MM.1S (cell line): ENCODE measurements at regions not wholly inside any gene's neighbourhood (a gene's known extent, or its start where the extent isn't known, plus 50 kb on each side); places are given as distances from the start of the nearest gene placed in this dataset.

Experiments used
- DNase-seq: peaks from one replicate; pipeline ENCODE4 v3.0.0-alpha.2; 2015
- H2AFZ ChIP-seq: fragments of 300-600 bp; sonication (generic); 2 replicates; pipeline ENCODE4 v1.6.0; 2016; ENCODE audit warnings: antibody characterized with exemption, low read length
- H3F3A ChIP-seq: fragments of 300-600 bp; sonication (generic); 2 replicates; pipeline ENCODE4 v1.6.1; 2016; ENCODE audit warnings: mild to moderate bottlenecking, antibody characterized with exemption, low read length, moderate library complexity, mixed read lengths; ENCODE audit not compliant: insufficient read depth
- H3K27ac ChIP-seq: fragments of 300-600 bp; sonication (generic); 2 replicates; pipeline ENCODE4 v1.5.1; 2016; ENCODE audit warnings: mild to moderate bottlenecking, low read length
- H3K27me3 ChIP-seq: fragments of 300-600 bp; sonication (generic); replicated peaks from 2 replicates; pipeline ENCODE4 v1.6.0; 2016; ENCODE audit warnings: low read length; ENCODE audit not compliant: insufficient read depth
- H3K36me3 ChIP-seq: fragments of 300-600 bp; sonication (generic); replicated peaks from 2 replicates; pipeline ENCODE4 v1.6.1; 2016; ENCODE audit warnings: mild to moderate bottlenecking, low read length, mixed read lengths; ENCODE audit not compliant: insufficient read depth
- H3K4me1 ChIP-seq: fragments of 300-600 bp; sonication (generic); 2 replicates; pipeline ENCODE4 v1.6.1; 2016; ENCODE audit warnings: low read length, mixed read lengths
- H3K4me2 ChIP-seq: fragments of 300-600 bp; sonication (generic); 2 replicates; pipeline ENCODE4 v1.6.0; 2016; ENCODE audit warnings: low read depth, low read length
- H3K4me3 ChIP-seq: fragments of 300-600 bp; sonication (generic); 2 replicates; pipeline ENCODE4 v1.5.1; 2016; ENCODE audit warnings: low read length, mixed read lengths
- H3K79me2 ChIP-seq: fragments of 300-600 bp; sonication (generic); 2 replicates; pipeline ENCODE4 v1.6.1; 2016; ENCODE audit warnings: mixed run types, low read length, mixed read lengths
- H3K9ac ChIP-seq: fragments of 300-600 bp; sonication (generic); 2 replicates; pipeline ENCODE4 v1.6.1; 2016; ENCODE audit warnings: low read length, mixed read lengths
- H3K9me2 ChIP-seq: fragments of 300-600 bp; sonication (generic); replicated peaks from 2 replicates; pipeline ENCODE4 v1.6.1; 2016; ENCODE audit warnings: mild to moderate bottlenecking, low read length, mixed read lengths; ENCODE audit not compliant: insufficient read depth
- H3K9me3 ChIP-seq: fragments of 300-600 bp; sonication (generic); replicated peaks from 2 replicates; pipeline ENCODE4 v1.6.1; 2016; ENCODE audit warnings: mild to moderate bottlenecking, low read length, mixed read lengths; ENCODE audit not compliant: insufficient read depth
- H4K20me1 ChIP-seq: fragments of 300-600 bp; sonication (generic); 2 replicates; pipeline ENCODE4 v1.6.1; 2016; ENCODE audit warnings: mild to moderate bottlenecking, low read length, moderate library complexity, mixed read lengths; ENCODE audit not compliant: insufficient read depth
- CTCF ChIP-seq: fragments of 300-600 bp; sonication (generic); IDR thresholded peaks from 2 replicates; pipeline ENCODE4 v1.5.1; 2016; ENCODE audit warnings: antibody characterized with exemption, low read length, mixed read lengths
- EZH2 ChIP-seq: fragments of 300-600 bp; sonication (generic); optimal IDR thresholded peaks from 2 replicates; pipeline ENCODE3; 2017; ENCODE audit warnings: low read depth, mild to moderate bottlenecking, antibody characterized with exemption, low read length, mixed read lengths
- EZH2phosphoT487 ChIP-seq: fragments of 300-600 bp; sonication (generic); IDR thresholded peaks from 2 replicates; pipeline ENCODE4 v1.6.1; 2018; ENCODE audit warnings: antibody characterized with exemption, low read length

GRCh38 chr4:92231511-92231910, 72.3 kb upstream of the GRID2 start:
- no peak overlapping the region for H3K9ac ChIP-seq
- H4K20me1 ChIP-seq: no peaks in the 10 kb centered on the region
- H2AFZ ChIP-seq: no peak overlapping the region
- no peaks in the 10 kb centered on the region for H3K36me3 ChIP-seq
- H3K4me3 ChIP-seq: no peak overlapping the region
- no peaks in the 10 kb centered on the region for H3F3A ChIP-seq
- no peaks in the 10 kb centered on the region for H3K9me3 ChIP-seq
- no peaks in the 10 kb centered on the region for H3K4me1 ChIP-seq
- no peak overlapping the region for H3K4me2 ChIP-seq
- no peaks in the 10 kb centered on the region for H3K79me2 ChIP-seq
- H3K27ac ChIP-seq: no peak overlapping the region
- DNase-seq: no peak
- H3K27me3 ChIP-seq: no peaks in the 10 kb centered on the region
- TF ChIP-seq CTCF (no peak), EZH2 (no peak), EZH2phosphoT487 (no peak)
- no peaks in the 10 kb centered on the region for H3K9me2 ChIP-seq

GRCh38 chr4:92232566-92232965, 71.2 kb upstream of the GRID2 start:
- no peaks in the 10 kb centered on the region for H3K4me1 ChIP-seq
- no peak overlapping the region for H3K27ac ChIP-seq
- DNase-seq: no peak
- no peaks in the 10 kb centered on the region for H3K27me3 ChIP-seq
- H3K9me2 ChIP-seq: no peaks in the 10 kb centered on the region
- no peak overlapping the region for H2AFZ ChIP-seq
- H3K79me2 ChIP-seq: no peaks in the 10 kb centered on the region
- TF ChIP-seq EZH2phosphoT487: no peak
- TF ChIP-seq CTCF: no peak
- TF ChIP-seq EZH2: no peak
- no peak overlapping the region for H3K4me2 ChIP-seq
- no peaks in the 10 kb centered on the region for H3K9me3 ChIP-seq
- no peak overlapping the region for H3K9ac ChIP-seq
- H3F3A ChIP-seq: no peaks in the 10 kb centered on the region
- H4K20me1 ChIP-seq: no peaks in the 10 kb centered on the region
- H3K4me3 ChIP-seq: no peak overlapping the region
- H3K36me3 ChIP-seq: no peaks in the 10 kb centered on the region

DNA sequence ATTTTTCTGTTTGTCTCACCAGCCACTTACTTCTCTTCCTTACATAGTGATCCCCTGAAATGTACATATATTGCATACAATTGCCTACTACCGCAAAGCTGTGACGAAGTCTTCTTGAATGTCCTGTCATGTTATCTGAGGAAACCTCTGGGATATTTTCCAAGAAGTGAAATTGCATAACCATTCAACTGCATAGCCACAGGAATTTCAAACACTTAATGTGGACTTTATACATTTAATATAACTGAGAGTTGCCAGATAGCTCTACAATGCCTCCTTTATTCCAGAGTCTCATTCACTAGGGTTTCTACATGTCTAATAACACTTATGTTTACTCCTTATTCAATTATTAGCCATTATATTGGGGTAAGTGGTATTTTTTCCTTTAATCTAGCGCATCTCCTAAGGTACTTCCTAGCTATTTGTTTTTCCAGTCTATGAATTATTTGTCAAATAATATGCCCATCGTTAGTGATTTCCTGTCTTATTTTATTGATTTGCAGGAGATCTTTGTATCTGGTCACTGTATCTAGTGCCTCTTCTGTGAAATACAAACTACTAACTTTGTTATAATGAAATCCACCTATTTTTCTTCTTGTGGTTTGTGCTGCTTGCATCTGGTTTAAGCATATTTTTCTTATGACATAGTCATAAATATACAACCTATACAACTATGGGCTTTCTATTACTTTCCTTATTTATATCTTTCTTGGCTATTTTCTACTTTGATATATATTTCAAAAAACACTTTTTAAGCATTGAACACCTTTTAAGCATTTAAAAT, 69.2 kb upstream of the GRID2 start:
- H3K27ac ChIP-seq: no peak overlapping the region
- no peaks in the 10 kb centered on the region for H3F3A ChIP-seq
- no peaks in the 10 kb centered on the region for H3K9me2 ChIP-seq
- H4K20me1 ChIP-seq: no peaks in the 10 kb centered on the region
- no peak overlapping the region for H3K4me2 ChIP-seq
- H3K36me3 ChIP-seq: no peaks in the 10 kb centered on the region
- no peak overlapping the region for H3K4me3 ChIP-seq
- H3K27me3 ChIP-seq: no peaks in the 10 kb centered on the region
- no peaks in the 10 kb centered on the region for H3K79me2 ChIP-seq
- no peaks in the 10 kb centered on the region for H3K9me3 ChIP-seq
- no peak for DNase-seq
- TF ChIP-seq EZH2phosphoT487 (no peak), CTCF (no peak), EZH2 (no peak)
- H3K9ac ChIP-seq: no peak overlapping the region
- H2AFZ ChIP-seq: no peak overlapping the region
- H3K4me1 ChIP-seq: no peaks in the 10 kb centered on the region
